Thoracic aorta (tissue), 2 donors: ENCODE measurements at regions not wholly inside any gene's neighbourhood (a gene's known extent, or its start where the extent isn't known, plus 50 kb on each side); places are given as distances from the start of the nearest gene placed in this dataset.

ENCODE experiments used
- ATAC-seq: fragments of 150-250 bp; one replicate; pipeline ENCODE4 v1.8.0; 2017; ENCODE audit warnings: low read depth; ENCODE audit not compliant: insufficient number of reproducible peaks, low FRiP score
- DNase-seq: peaks from one replicate; pipeline ENCODE4 v3.0.0-alpha.2; 2020; ENCODE audit warnings: low spot score
- H3K27ac ChIP-seq, 2 donors: fragments of 200-600 bp; sonication (generic); 1 replicate in 1 of 2; 2 replicates in 1 of 2; pipeline ENCODE4 v1.5.1; 2016; ENCODE audit warnings: mild to moderate bottlenecking in 2 of 2, moderate library complexity in 2 of 2
- H3K27me3 ChIP-seq: fragments of 200-600 bp; sonication (generic); replicated peaks from 2 replicates; pipeline ENCODE4 v1.6.0; 2016; ENCODE audit warnings: mild to moderate bottlenecking; ENCODE audit not compliant: insufficient read depth
- H3K36me3 ChIP-seq: fragments of 200-600 bp; sonication (generic); one replicate; pipeline ENCODE4 v1.5.1; 2016
- H3K4me1 ChIP-seq, 2 donors: fragments of 200-600 bp; sonication (generic); 1 replicate in 1 of 2; 2 replicates in 1 of 2; pipeline versions ENCODE4 v1.5.1 to v1.6.0; 2016; ENCODE audit warnings: low read depth in 2 of 2, mild to moderate bottlenecking in 1 of 2; ENCODE audit not compliant: control insufficient read depth in 1 of 2
- H3K4me3 ChIP-seq: fragments of 200-600 bp; sonication (generic); 2 replicates; pipeline ENCODE4 v1.5.1; 2016; ENCODE audit warnings: mild to moderate bottlenecking
- H3K9me3 ChIP-seq: fragments of 200-600 bp; sonication (generic); 2 replicates; pipeline ENCODE4 v1.5.1; 2016
- TF ChIP-seq, protein P1 (sequence below): fragments of 200-600 bp; sonication (generic); IDR thresholded peaks from one replicate; pipeline ENCODE4 v1.5.1; 2019; ENCODE audit warnings: antibody characterized with exemption

DNA sequence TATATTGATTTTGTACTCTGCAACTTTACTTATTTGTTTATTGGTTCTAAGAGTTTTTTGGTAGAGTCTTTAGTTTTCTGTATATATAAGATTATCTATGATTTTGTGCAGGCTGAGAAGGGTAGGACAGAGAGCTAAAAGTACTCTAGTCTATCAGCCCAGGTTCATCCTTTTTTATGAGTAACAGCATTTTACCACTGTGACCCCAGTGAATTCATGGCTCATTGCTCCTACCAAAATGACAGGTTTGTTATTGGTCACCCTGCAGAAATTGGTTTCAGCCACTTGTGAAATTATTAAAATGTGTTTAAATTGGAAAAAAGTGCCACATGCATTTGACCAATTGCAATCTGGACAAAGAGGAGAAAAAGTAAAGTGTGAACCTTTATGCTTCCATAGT lies 421.4 kb upstream of the DAB2 start:
- TF ChIP-seq, protein P1, sequence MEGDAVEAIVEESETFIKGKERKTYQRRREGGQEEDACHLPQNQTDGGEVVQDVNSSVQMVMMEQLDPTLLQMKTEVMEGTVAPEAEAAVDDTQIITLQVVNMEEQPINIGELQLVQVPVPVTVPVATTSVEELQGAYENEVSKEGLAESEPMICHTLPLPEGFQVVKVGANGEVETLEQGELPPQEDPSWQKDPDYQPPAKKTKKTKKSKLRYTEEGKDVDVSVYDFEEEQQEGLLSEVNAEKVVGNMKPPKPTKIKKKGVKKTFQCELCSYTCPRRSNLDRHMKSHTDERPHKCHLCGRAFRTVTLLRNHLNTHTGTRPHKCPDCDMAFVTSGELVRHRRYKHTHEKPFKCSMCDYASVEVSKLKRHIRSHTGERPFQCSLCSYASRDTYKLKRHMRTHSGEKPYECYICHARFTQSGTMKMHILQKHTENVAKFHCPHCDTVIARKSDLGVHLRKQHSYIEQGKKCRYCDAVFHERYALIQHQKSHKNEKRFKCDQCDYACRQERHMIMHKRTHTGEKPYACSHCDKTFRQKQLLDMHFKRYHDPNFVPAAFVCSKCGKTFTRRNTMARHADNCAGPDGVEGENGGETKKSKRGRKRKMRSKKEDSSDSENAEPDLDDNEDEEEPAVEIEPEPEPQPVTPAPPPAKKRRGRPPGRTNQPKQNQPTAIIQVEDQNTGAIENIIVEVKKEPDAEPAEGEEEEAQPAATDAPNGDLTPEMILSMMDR = no peak
- H3K27ac ChIP-seq = no peak overlapping the region
- ATAC-seq (no peak), DNase-seq (no peak)
- H3K9me3 ChIP-seq = no peaks in the 10 kb centered on the region
- no peaks in the 10 kb centered on the region for H3K27me3 ChIP-seq
- H3K4me3 ChIP-seq = no peak overlapping the region
- H3K4me1 ChIP-seq = no peaks in the 10 kb centered on the region
- no peaks in the 10 kb centered on the region for H3K36me3 ChIP-seq

- Histone ChIP-seq H3K27ac (no peak overlapping the region), H3K4me1 (no peaks in the 10 kb centered on the region), H3K27me3 (no peaks in the 10 kb centered on the region), H3K36me3 (no peaks in the 10 kb centered on the region), H3K9me3 (no peaks in the 10 kb centered on the region), H3K4me3 (no peak overlapping the region)
- TF ChIP-seq, protein P1 = no peak
- ATAC-seq = no peak
- no peak for DNase-seq
Observed at GRCh38 chr5:39843767-39844166, 419.0 kb upstream of the DAB2 start.

DNA sequence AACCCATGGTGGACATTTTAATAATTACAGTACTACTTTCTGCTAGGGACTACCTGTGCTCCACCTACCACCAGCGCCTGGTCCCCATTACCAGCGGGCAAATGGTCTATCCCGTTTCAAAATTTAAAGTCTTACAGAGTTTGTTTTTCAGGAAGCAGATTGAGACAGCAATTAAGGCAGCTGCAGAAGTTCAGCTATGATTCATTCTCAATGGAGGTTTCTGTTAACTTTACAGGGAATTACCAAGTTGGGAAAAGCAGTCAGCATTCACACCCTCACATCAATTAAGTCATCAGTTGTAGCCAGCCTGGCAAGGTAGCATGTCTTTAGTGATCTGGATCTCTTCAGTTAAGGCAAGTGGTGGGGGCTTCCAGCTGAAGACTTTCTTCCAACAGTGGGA lies 410.6 kb upstream of the DAB2 start:
- TF ChIP-seq, protein P1 = no peak
- ATAC-seq (no peak), DNase-seq (no peak)
- H3K36me3 ChIP-seq = no peaks in the 10 kb centered on the region
- no peaks in the 10 kb centered on the region for H3K9me3 ChIP-seq
- no peaks in the 10 kb centered on the region for H3K27me3 ChIP-seq
- H3K4me3 ChIP-seq = no peak overlapping the region
- no peak overlapping the region for H3K27ac ChIP-seq
- H3K4me1 ChIP-seq = no peaks in the 10 kb centered on the region

DNA sequence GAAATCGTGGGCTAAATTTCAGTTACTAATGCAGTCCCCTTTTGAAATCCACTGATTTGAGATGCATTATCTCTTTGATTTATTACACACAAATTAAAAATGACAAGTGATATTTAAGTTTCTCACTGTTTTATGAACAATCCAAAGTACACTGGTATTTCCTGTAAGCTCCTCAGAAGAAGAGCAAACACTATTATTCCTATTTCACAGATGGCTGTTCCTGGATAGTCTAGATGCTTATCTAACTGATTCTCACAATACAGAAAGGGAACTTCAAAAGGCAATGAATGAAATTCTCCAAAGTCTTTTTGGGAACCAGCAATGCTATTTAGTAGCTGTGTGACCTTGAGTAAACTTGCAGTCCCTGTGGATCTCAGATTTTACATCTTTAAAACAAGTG lies 404.7 kb upstream of the DAB2 start:
- DNase-seq = no peak

DNA sequence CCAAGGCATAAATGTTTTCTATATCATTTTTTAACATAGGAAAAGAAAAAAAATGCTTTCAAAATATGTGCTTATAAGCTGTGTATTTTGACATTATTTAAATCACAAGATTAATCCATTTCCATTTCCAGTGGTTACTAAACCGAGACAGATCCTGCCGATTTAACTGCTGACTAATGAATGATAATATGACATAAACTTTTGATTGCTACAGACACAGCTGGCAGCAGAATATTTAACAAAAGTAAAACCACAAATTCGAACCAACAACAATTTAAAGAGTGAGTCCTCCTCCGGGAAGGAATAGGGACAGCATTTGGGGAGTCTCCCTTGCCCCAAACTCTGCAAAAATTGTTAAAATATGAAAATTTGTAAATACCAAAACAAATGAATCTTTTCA lies 401.3 kb upstream of the DAB2 start:
- H3K4me3 ChIP-seq = no peak overlapping the region
- no peaks in the 10 kb centered on the region for H3K36me3 ChIP-seq
- no peak overlapping the region for H3K27ac ChIP-seq
- H3K4me1 ChIP-seq = no peaks in the 10 kb centered on the region
- no peaks in the 10 kb centered on the region for H3K9me3 ChIP-seq
- ATAC-seq (no peak), DNase-seq (no peak)
- TF ChIP-seq, protein P1 = no peak
- H3K27me3 ChIP-seq = no peaks in the 10 kb centered on the region

More for the DNA sequence above, 404.7 kb upstream of the DAB2 start:
- no peaks in the 10 kb centered on the region for H3K4me1 ChIP-seq
- H3K27me3 ChIP-seq = no peaks in the 10 kb centered on the region
- no peak overlapping the region for H3K27ac ChIP-seq
- TF ChIP-seq, protein P1 = no peak
- H3K36me3 ChIP-seq = no peaks in the 10 kb centered on the region
- H3K4me3 ChIP-seq = no peak overlapping the region
- ATAC-seq = no peak
- no peaks in the 10 kb centered on the region for H3K9me3 ChIP-seq
